GM12874 (cell line): ENCODE measurements at regions not wholly inside any gene's neighbourhood (a gene's known extent, or its start where the extent isn't known, plus 50 kb on each side); places are given as distances from the start of the nearest gene placed in this dataset.

Experiments used
- TF ChIP-seq, protein P1 (sequence below): IDR thresholded peaks from 2 replicates; pipeline ENCODE4 v1.5.1; 2011; ENCODE audit warnings: low read depth, mild to moderate bottlenecking, control low read depth, low read length, moderate library complexity; ENCODE audit not compliant: insufficient read depth

GRCh38 chr6:37554480-37554819, 54.8 kb upstream of the CCDC167 start:
- TF ChIP-seq, protein P1, sequence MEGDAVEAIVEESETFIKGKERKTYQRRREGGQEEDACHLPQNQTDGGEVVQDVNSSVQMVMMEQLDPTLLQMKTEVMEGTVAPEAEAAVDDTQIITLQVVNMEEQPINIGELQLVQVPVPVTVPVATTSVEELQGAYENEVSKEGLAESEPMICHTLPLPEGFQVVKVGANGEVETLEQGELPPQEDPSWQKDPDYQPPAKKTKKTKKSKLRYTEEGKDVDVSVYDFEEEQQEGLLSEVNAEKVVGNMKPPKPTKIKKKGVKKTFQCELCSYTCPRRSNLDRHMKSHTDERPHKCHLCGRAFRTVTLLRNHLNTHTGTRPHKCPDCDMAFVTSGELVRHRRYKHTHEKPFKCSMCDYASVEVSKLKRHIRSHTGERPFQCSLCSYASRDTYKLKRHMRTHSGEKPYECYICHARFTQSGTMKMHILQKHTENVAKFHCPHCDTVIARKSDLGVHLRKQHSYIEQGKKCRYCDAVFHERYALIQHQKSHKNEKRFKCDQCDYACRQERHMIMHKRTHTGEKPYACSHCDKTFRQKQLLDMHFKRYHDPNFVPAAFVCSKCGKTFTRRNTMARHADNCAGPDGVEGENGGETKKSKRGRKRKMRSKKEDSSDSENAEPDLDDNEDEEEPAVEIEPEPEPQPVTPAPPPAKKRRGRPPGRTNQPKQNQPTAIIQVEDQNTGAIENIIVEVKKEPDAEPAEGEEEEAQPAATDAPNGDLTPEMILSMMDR = no peak

DNA sequence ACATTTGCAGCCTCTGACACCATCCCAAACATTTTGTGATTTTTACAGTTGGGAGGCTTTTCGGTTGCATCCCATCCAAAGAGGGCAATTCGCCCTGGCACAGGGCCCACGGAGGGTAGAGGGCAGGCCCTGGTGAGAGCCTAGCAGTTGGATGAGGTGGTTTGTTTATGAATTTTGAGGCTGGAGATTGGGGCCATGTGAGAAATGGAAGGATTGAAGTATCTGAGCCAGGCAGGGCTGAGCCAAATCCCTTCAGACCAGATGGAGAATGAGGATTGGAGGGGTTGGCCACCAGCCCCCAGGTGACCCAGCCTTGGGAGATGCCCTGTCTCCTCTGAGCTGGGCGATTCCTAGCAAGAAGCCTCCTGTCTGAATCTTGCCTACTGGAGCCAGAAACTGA, 52.6 kb upstream of the CCDC167 start:
- TF ChIP-seq, protein P1 = no peak

DNA sequence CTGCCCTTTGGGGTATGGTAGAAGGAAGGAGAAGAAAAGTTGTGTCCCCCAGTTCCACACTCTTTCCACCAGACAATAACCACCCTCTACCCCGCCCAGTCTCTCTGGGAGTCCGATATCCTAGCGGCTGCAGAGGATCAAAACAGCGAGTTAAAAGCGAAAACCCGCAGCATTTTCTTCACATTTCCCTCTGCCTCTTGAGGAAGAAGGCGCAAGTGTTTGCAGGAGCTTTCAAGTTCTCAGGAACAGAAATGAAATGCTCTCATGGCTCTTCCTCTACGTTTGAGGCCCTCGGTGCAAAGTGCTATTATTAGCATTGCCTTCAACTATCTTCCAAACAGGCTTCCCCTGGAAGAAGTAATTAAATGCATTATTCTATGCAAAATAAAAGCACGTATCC, 52.2 kb upstream of the CCDC167 start:
- TF ChIP-seq, protein P1 = no peak

DNA sequence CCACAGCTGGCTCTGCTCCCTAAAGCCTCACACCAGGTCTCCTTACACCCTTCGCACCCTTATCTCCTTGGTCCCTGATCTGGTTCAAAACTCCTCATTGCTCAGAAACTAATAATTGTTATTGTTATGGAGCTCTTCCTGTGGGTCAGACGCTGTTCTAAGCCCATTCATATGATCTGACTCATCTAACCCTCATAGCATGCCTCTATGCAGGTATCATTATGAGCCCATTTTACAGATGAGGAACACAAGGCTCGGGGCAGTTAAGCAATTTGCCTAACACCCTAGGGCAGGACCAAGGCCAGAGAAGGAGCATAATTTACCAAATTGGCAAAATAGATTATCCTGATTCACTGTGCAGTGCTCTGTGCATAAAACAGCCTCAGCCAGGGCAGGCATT, 51.8 kb upstream of the CCDC167 start:
- TF ChIP-seq, protein P1 = no peak

- TF ChIP-seq, protein P1 = no peak
These were observed 51.3 kb upstream of the CCDC167 start for GRCh38 chr6:37551002-37551401.

- TF ChIP-seq, protein P1 = no peak
These were observed 50.6 kb upstream of the CCDC167 start for GRCh38 chr6:37550191-37550831.

DNA sequence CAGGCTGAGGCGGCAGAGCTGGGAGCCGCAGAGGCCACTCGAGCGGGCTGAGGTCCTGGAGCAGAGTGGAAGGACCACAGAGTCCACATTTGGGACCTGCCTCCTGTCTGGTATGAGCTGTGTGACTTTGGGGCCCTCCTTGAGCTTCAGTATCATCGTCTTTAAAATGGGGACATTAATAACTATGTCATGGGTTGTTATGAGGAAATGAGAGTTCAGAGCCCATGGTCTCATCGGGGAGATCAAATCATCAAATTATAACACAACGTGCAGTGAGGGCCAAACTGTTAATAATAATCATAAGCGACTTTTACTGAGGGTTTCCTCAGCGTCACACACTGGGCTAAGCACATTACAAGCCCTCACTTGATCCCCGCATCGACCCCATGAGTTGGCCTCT, 49.9 kb upstream of the CCDC167 start:
- TF ChIP-seq, protein P1 = no peak
